ENCODE measurements at regions not wholly inside any gene's neighbourhood (a gene's known extent, or its start where the extent isn't known, plus 50 kb on each side); places are given as distances from the start of the nearest gene placed in this dataset.

DNA sequence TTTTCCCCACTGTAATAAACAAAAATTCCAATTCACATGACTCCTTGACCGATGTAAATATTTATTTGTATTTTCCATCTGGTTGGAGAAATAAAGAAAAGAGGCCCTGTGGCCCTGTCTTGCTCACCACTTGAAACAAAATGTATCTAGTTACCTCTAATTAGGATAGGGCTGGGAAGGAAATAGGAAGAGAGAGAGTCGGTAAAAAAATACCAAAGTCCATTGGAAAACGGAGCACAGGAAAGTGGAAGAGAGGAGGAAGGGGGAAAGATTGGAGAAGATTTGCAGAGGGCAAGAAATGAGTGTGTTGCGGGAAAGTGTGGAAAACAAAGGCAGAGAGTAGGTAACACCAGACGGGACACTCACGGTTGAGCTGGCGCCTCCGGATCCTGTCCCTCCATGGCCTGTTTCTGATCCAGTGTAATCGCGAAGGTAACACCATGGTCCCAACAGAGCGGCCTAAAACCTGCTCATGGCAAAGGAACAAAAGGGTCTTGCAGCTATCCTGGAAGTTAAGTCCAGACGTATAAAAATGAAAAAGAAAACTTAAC, 105.8 kb upstream of the RIPOR2 start:
- DNase-seq: no peak

DNA sequence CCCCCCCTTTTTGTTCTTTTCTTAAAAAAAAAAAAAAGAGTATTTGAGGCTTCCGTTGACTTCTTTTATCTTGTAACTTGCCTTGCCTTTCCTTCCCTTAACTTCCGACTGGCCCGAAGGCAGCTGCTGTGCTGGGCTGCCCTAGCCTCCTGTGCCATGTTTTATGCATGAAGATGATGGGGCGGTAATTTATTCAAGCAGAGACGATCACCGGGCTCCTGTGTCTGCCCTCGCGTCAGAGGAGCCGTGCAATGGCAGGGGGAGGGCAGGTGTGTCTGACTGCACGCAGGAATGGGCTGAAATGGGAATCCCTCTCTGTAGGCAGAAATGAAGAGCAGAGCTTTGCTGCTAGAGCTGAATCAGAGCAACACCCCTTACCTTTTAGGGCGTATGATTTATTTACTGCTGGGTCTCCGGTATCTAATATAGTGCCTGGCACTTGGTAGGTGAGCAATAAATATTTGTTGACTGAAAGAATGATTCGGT, 106.3 kb upstream of the RIPOR2 start:
- DNase-seq: peak; percentile 48

DNA sequence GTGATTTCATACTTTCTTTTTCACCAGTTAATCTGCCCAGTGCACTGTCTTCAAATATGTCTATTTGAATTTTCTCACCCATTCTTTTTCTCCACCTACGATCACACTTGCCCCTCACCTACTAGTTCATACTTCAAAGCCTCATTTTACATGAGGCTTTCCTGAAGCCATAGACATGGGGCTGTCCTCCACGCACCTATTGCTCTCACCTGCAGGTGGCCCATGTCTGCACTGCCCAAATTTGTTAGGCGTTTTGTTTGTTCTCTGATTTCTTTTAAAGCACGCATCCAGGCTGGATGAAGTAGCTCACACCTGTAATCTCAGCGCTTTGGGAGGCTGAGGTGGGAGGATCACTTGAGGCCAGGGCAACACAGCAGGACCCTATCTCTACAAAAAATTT, 106.8 kb upstream of the RIPOR2 start:
- DNase-seq: no peak

DNA sequence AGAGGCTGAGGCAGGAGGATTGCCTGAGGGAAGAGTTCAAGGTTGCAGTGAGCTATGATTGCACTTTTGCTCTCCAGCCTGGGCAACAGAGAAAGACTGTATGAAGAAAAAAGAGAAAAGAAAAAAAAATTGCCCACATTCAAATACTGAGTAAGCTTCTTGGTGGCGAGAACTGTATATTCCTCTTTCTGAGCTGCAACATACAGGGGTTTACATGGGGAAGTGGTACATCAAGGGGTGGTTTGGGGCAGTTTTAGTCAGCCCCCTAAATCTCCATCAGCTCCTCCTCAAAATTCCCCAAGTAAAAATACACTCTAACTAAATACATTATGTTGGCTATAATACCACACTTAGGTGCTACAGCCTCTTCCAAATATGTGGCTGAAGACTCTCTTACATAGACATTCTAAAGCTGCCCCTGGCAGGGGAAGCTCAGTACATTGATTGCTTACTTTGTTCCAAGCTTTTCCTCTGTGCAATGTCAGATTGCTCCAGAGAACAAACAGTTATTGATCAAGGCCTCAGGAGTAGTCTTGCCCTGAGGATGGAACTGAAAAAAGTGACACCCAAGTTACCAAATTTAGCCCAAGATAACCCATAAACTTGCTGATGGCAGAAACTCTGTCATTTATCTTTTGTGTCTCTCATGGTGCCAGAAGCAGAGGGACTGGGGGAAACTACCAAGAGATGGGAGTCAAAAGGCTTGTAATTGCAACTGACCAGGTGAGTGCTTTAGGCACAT, 107.4 kb upstream of the RIPOR2 start:
- DNase-seq: no peak

DNA sequence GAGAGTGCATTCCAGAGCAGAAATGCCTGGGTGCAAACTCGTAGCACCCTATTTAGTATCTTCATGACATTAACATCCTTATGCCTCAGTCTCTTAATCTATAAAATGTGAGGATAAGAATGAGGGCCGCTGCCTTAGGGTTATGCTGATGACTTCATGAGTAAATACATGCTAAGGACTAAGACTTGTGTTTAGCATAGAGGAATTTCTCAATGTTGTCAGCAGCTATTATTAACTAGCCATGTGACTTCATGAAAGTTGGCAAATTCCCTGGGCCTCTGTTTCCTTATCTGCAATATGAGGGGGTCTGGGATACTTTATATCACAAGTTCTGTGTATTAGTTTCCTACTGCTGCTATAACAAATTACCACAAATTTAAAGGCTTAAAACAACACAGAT, 108.1 kb upstream of the RIPOR2 start:
- DNase-seq: no peak

DNA sequence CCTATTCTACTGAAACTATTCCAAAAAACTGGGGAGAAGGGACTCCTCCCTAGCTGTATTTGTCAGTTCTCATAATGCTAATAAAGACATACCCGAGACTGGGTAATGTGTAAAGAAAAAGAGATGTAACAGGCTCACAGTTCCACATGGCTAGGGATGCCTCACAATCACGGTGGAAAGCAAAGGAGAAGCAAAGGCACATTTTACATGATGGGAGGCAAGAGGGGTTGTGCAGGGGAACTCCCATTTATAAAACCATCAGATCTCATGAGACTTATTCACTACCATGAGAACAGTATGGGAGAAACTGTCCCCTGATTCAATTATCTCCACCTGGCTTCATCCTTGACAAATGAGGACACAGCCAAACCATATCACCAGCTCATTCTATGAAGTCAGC, 111.2 kb upstream of the RIPOR2 start:
- no peak for DNase-seq

DNA sequence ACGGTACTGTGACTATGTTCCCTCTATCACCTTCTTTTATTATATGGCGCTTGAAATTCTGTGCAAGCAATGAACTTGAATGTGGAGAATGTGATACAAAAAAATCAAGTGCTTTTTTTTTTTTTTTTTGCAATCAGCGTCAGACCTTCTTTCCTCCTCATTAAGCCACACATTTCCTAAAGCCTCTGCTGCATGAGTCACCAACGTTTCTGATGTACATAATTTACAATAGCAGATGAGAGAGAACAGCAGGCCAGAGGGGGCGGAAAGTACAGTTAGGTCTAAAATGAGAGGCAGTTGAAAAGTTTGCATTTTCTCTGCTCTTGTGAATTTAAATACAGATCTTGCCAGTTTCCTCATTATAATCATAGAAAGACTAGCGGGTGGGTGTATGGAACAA, 114.6 kb upstream of the RIPOR2 start:
- peak; percentile 72 for DNase-seq

DNA sequence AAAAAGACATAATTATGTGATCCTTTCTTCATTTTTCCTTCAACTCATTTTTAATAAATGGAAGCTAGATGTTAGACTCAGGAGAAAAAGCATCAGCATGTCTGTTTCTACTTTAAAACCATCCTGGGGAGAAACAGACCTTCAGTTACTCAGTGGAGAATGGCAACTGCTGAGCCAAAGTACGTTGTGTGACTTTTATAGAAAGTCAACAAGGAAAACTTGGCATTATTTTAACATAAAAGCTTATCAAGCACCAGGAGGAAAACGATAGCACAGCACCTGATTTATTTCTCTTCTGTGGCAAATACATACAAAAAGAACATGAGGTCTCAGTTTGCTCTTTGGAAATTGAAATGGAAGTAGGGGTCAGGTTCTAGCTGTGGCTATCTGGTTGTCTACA, 115.3 kb upstream of the RIPOR2 start:
- DNase-seq: no peak

DNA sequence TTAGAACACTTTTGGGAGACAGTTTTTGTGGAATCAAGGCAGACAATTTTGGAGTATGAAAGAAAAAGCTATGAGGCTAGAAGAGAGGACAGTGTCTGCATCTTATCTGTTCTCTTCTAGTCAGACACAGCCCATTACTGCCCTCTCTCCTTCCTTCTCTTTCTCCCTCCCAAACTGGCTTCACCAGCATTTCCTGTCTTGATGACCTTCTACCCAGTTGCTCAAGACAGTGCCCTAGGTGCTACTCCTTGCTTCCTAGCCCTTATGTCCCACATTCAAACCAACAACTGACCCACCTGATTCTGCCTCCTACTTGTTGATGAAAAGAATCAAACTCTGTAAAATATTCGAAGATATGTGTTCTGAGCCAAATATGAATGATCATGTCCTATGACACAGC, 116.4 kb upstream of the RIPOR2 start:
- no peak for DNase-seq

DNA sequence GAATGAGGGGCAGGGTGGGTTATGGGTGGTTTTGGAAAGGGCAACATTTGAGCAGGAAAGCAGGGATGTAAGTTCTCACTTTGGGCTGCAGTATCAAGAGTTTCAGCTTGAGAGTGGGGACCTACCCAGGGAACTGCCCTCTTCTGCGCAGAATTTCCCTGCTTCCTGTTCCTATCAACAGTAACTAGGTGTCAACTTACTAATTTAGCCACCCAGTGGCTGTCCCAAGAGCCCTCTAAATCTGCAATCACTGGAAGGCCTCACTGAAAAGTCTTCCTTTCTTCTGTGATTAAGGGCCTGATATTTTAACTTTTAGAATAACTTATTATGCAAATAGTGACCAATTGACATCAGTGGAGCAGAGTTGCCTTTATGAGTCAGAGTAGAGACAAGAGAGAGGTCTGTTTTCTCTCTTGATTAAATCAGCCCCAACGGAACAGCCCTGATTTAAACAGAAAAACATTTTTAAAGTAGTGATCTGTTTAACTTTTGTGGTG, 118.2 kb upstream of the RIPOR2 start:
- DNase-seq: no peak

DNA sequence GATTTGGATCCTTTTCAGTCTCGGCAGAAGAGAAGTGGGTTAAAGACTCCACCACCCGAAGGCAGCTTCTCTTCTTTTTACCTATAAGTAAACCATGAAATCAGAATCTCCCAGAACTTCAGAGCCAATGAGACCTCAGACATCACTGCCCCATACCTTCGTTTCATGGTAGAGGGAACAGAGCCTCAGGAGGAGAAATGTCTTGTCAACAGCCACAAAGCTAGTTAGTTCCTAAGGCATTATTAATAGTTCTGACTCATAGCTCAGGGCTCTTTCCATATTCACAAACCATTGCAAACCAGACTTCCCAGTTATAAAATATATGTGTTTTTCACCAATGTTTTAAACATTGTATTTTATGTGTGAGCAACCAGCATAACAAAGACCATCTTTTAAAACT, 118.7 kb upstream of the RIPOR2 start:
- no peak for DNase-seq

DNA sequence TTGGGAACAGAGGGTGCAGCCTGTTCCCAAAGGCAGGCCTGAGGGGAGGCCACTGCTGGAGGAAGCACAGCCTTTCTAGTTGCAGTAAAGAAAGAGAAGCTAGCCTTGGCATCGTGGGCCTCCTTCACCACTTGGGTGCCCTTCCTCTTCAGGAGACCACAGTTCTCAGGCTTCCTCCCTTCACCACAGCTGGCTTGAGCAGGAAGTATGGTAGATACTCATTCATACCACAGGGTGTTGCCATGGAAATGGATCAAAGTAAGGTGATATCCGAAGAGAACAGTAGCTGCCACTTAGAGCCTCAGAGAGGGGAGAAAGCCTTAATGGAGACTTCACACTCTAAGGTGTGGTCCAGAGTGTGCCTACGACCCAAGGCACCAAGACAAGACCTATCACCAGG, 120.4 kb upstream of the RIPOR2 start:
- DNase-seq: peak; percentile 47

DNA sequence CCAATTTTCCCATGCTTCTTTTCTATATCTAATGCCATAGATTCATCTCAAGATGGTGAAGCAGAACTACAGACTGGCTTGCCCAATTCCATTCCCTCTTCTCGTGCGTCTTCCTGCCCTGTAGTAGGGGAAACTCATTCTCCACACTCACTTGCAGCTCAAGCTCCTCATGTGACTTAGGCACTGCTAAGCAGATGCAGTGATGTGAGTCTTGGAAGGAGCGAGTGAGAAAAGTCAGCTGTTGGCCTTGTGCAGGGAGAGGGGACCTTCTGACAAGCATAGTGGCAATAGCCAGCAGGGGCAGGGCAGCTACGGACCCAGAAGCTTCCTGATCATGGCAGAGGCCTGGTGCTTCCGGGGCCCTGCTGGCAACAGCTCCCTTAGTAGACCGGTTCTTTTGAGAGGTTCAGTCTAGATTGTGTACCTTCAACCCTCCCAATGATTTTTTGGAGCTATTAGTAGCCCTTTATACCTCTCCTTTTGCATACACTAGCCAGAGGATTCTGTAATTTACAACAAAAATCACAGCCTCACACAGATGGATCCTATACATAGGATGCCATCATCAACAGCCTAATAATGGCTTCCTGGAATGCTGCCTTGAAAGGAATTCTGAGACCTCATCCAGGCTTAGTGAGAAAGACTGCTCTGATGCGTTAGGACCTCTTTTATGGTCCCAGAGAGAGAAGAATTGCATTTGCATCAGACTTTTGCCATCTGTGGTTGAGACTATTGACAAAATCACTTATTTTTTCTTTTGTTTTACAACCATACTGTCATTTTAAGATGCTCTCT, 121.5 kb upstream of the RIPOR2 start:
- no peak for DNase-seq

DNA sequence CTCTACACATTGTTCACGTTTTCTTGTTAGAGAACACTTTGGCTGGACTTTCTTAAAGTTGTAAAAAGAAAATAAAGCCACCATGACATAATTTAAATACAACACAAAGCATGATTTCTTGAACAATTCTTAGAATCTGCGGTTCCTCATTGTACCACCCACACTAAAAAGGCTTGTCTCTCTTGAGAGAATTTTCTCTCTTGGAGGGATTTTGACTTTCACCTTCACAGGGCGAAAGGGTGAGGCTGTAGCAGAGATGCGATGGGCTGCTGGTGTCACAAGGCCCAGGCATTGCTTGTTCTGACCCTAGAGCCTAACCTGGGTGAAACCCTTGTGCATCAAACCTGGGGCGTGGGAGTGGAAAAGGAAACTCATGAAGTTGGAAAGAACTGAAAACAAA, 122.7 kb upstream of the RIPOR2 start:
- DNase-seq: no peak

DNA sequence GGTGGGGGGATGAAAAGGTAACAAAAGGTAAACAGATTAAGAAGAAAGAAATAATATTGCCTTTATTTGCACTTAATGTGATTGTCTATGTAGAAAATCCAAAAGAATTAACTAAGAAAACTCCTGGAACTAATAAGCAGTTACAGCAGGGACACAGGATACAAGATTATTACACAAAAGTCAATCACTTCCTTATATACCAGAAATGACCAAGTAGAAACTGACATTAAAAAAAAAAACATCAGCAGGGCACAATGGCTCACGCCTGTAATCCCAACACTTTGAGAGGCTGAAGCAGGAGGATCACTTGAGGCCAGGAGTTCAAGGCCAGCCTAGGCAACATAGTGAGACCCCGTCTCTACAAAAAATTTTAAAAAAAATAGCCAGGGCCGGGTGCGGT, 123.2 kb upstream of the RIPOR2 start:
- no peak for DNase-seq

DNA sequence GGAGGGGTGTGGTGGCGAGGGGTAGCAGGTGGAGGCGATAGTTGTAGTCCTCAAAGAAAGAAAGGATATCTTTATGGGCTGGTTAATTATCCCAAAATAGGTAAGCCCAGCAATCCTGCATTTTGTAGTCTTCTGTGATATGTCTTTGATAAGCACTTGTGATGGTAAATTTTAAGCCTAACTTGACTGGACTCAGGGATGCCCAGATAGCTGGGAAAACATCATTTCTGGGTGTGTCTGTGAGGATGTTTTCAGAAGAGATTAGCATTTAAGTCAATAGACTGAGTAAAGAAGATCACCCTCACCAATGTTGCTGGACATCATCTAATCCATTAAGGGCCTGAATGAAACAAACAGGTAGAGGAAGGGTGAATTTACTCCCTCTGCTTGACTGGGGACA, 124.8 kb upstream of the RIPOR2 start:
- DNase-seq: no peak

DNA sequence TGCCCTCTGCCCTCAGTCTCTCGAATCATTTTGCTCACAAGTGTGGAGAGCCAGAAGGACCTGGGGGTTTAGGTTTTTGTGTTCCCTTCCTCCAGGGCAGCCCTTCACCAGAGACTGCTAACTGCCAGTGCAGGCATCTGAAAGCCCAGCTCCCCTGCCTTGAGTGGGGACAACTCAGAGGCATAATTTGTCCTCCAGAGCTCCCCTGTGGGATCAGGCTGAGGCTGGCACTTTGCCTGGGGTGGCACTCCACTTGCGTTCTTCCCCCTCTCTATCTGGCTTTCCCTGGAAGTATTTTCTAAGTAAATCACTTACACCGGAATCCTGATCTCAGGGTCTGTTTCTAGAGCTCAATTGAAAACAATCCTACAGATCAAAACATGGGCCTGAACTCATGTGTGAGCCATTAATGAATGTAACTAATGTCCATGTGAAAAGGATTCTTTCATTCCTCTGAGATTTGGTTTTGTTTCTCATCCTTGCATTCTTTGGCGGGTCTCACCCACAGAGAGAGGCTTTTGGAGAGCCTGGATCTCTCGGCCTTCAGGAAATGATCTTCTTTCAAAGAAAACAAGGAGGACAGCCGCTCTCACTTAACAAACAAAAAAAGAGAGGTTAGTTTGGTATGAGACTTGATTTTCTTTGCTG, 125.7 kb upstream of the RIPOR2 start:
- no peak for DNase-seq

DNA sequence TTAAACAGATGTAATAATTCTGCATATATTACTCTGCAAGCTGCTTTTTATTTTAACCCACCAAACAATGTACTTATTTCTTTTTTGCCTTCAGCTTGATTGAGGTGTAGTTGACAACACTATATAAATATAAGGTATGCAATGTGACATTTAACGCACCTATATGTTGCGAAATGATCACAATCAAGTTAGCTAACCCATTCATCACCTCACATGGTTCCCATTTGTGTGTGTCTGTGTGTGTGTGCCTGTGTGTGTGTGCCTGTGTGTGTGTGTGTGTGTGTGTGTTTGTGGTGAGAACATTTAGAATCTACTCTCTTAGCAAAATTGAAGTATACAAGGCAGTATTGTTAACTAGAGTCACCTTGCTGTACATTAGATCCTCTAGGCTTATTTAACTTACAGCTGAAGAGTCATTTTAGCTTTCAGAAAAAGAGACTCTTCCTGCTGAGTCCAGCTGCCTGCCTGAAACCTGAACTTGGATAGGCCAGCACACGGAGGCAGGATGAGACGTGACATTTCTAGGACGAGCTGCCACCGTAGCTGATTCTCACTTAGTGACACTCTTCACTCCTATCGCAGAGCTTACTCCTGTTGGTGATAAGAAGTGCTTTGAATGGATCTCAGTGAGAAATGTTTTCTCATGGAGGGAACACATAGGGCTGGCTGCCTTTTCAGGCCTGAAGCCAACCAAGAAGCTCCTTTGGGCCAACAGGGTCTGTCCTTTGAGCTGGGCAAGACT, 126.5 kb upstream of the RIPOR2 start:
- no peak for DNase-seq

DNA sequence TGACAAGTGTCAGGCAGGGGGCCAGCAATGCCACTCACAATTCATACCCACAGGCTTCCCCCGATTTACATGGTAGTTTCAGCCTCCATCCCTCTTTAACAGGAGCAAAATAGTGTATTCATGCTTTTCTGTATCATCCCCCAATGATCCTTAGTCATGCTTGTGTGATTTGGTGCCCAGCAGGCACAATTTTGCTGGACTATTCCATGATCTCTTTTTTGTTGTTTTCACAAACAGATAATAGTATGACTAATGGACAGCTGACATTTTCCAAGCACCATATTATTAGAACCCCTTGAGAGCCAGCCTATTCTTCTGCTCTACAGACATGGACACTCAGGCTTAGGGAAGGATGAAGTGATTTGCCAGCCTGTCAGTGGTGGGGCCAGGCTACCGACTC, 128.2 kb upstream of the RIPOR2 start:
- DNase-seq: no peak

DNA sequence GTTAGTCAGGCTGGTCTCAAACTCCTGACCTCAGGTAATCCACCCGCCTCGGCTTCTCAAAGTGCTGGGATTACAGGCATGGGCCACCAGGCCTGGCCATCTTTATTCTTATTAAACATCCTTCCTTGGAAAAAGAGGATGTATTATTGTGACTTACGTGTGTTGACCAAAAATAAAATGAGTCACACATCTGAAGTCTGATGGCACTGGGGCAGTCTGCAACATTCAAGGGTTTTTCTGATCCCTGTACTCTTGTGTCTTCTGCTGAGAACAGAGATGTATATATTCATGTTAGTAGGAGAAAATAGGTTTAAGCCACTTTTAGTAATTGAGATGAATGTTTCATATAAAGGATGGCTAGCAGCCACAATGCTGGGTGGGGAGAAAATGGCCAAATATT, 129.9 kb upstream of the RIPOR2 start:
- DNase-seq: no peak

DNA sequence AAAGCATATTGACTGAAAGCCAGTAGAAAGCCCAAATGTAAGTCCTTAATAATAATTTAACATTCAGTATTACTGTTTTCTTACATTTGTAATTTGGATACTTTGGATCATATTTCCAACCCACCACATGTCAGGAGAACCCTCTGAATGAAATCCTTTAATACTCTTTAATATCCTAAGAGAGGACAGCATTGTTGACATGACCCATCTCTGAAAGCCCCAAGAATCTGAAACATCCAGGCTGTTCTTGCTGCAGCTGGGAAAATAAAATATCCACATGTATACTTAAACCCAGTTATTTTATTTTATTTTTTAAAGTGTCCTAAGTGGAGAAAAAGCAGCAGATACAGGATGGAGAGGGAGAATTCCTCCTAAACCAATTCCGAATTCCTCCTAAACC, 130.8 kb upstream of the RIPOR2 start:
- DNase-seq: no peak

DNA sequence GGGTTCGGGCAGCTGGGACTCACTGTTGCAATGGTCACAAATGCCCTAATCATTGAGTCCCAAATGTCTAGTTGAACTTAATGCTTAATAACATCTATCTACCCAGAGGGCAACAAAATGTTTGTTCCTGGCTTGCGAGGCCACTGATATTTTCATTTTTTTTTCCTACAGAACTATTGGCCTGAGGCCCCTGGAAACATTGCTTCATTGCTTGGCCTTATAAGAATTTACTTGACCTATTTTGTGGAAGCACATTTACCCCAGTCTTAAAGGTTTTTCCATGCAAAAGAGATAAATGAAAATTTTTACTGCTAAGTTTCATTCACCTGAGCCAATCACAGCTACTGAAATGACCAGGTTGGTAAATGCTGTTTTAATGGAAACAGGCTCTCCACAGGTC, 133.1 kb upstream of the RIPOR2 start:
- no peak for DNase-seq
